ENCODE measurements at regions not wholly inside any gene's neighbourhood (a gene's known extent, or its start where the extent isn't known, plus 50 kb on each side); places are given as distances from the start of the nearest gene placed in this dataset.

DNA sequence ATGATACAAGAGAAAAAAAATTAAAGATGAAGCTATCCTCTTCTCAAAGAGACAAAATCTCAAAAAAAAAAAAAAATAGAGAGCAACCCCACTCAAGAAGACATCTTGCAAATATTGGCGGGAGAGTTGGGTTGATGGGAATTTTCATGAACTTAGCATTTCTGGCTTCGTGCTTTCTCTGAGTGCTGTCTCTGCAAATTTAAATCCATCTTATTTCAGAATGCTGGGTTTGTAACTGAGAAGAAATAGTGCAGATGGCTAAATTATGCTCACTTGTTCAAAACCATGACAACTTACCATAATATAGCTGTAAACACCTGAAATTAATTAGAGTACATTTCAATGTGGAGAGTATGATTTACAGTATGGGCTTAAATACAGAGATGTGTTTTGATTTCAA is 484.8 kb upstream of the CELF2 start:
- intact Hi-C loops (cut with DNase I) = no loop called here
- Histone ChIP-seq H3K36me3 (no peaks in the 10 kb centered on the region), H3K4me1 (no peaks in the 10 kb centered on the region), H3K27ac (no peak overlapping the region), H3K9me3 (no peaks in the 10 kb centered on the region), H3K4me3 (no peak overlapping the region), H3K27me3 (no peaks in the 10 kb centered on the region)
- WGBS, 2 donors = 71 to 74% methylated on average over 2 of the region's 2 CpGs
- DNase-seq = no peak
- FAIRE-seq = no peak
- ATAC-seq = no peak
- TF ChIP-seq CTCF (IDR thresholded peaks at IDR 0.05) = no peak

DNA sequence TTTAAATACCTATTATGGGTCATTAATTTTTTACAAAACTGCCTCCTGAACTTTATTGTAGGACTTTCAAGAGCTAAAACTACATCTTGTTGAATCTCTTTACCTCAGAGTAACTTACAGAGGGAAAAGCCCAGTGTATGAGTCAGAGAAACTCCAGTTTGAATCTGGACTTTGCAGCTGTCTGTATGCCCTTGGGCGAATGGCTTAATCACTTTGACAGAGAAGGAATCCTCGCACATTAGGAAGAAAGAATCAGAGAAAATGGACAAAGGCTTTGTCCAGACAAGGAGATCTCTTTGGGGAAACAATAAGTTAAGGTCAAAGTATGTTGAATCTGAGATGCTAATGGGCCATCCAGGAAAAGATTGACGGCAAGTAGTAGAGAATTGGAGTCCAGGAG is 484.2 kb upstream of the CELF2 start:
- no peak for TF ChIP-seq CTCF (IDR thresholded peaks at IDR 0.05)
- intact Hi-C loops (cut with DNase I) = no loop called here
- no peaks in the 10 kb centered on the region for H3K4me1 ChIP-seq
- no peak overlapping the region for H3K4me3 ChIP-seq
- no peak for DNase-seq
- 34 to 40% methylated on average over 3 of the region's 3 CpGs for WGBS, 2 donors
- no peaks in the 10 kb centered on the region for H3K36me3 ChIP-seq
- no peak for ATAC-seq
- no peaks in the 10 kb centered on the region for H3K9me3 ChIP-seq
- H3K27ac ChIP-seq = no peak overlapping the region
- FAIRE-seq = no peak
- no peaks in the 10 kb centered on the region for H3K27me3 ChIP-seq

GRCh38 chr10:10538326-10538725 is 479.3 kb upstream of the CELF2 start:
- H3K27ac ChIP-seq = no peak overlapping the region
- H3K27me3 ChIP-seq = no peaks in the 10 kb centered on the region
- H3K9me3 ChIP-seq = no peaks in the 10 kb centered on the region
- no peak for TF ChIP-seq CTCF (IDR thresholded peaks at IDR 0.05)
- H3K4me1 ChIP-seq = no peaks in the 10 kb centered on the region
- WGBS, 2 donors = 41 to 52% methylated on average over 1 of the region's 1 CpG
- ATAC-seq (no peak), FAIRE-seq (no peak), DNase-seq (no peak)
- intact Hi-C loops (cut with DNase I) = no loop called here
- H3K4me3 ChIP-seq = no peak overlapping the region
- H3K36me3 ChIP-seq = no peaks in the 10 kb centered on the region

DNA sequence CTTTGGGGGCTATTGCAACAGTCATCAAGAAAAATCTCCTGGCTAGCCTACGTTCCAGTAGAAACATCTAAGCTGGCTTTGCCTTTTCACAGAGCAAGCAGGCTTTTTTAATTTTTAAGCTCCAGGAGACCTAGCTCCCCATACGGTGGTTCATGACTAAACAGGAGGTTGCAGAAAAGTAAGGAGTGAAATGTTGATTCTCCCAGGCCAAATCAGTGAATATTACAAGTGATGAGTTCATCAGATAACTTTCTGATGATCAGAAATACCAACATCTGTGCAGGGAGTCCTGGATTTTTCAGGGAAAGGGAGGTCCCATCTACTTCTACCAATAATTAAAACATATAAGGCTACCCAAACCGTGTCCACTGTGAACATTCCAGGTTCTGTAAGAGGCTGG is 477.3 kb upstream of the CELF2 start:
- no peak overlapping the region for H3K4me3 ChIP-seq
- no peak for DNase-seq
- no peaks in the 10 kb centered on the region for H3K36me3 ChIP-seq
- no peaks in the 10 kb centered on the region for H3K9me3 ChIP-seq
- intact Hi-C loops (cut with DNase I) = no loop called here
- no peaks in the 10 kb centered on the region for H3K4me1 ChIP-seq
- 39 to 53% methylated on average over 3 of the region's 3 CpGs for WGBS, 2 donors
- H3K27me3 ChIP-seq = no peaks in the 10 kb centered on the region
- ATAC-seq = no peak
- no peak overlapping the region for H3K27ac ChIP-seq
- no peak for TF ChIP-seq CTCF (IDR thresholded peaks at IDR 0.05)
- FAIRE-seq = no peak

- no peak overlapping the region for H3K27ac ChIP-seq
- H3K27me3 ChIP-seq = no peaks in the 10 kb centered on the region
- FAIRE-seq (no peak), DNase-seq (no peak), ATAC-seq (no peak)
- WGBS, 2 donors = 40 to 79% methylated on average over 1 of the region's 1 CpG
- no peaks in the 10 kb centered on the region for H3K4me1 ChIP-seq
- no peak overlapping the region for H3K4me3 ChIP-seq
- TF ChIP-seq CTCF (IDR thresholded peaks at IDR 0.05) = no peak
- intact Hi-C loops (cut with DNase I) = no loop called here
- no peaks in the 10 kb centered on the region for H3K9me3 ChIP-seq
- H3K36me3 ChIP-seq = no peaks in the 10 kb centered on the region
These were observed 475.2 kb upstream of the CELF2 start for GRCh38 chr10:10542477-10542876.
